Activated naive CD8-positive, alpha-beta T cell treated with anti-CD3 and anti-CD28 coated beads, Interleukin-2, amount 50 U/mL, for 24 hours (primary cell): ENCODE measurements at regions not wholly inside any gene's neighbourhood (a gene's known extent, or its start where the extent isn't known, plus 50 kb on each side); places are given as distances from the start of the nearest gene placed in this dataset.

Experiments used
- ATAC-seq: fragments of 150-1000 bp; cut with Tn5 transposase; one replicate; pipeline ENCODE4 v1.10.0; 2021
- DNase-seq: peaks from one replicate; pipeline ENCODE4 v3.0.0; 2021
- H3K27ac Mint-ChIP-seq: one replicate; pipeline ENCODE4 v1.8.0; 2021; ENCODE audit warnings: mild to moderate bottlenecking, mixed read lengths
- H3K27me3 Mint-ChIP-seq: one replicate; pipeline ENCODE4 v1.8.0; 2021; ENCODE audit warnings: mixed read lengths
- H3K36me3 Mint-ChIP-seq: one replicate; pipeline ENCODE4 v1.8.0; 2021; ENCODE audit warnings: low read depth, mixed read lengths
- H3K4me1 Mint-ChIP-seq: one replicate; pipeline ENCODE4 v1.8.0; 2021; ENCODE audit warnings: mixed read lengths
- H3K4me3 Mint-ChIP-seq: one replicate; pipeline ENCODE4 v1.8.0; 2021; ENCODE audit warnings: mild to moderate bottlenecking, moderate library complexity, mixed read lengths
- H3K9me3 Mint-ChIP-seq: one replicate; pipeline ENCODE4 v1.8.0; 2021; ENCODE audit warnings: mixed read lengths

DNA sequence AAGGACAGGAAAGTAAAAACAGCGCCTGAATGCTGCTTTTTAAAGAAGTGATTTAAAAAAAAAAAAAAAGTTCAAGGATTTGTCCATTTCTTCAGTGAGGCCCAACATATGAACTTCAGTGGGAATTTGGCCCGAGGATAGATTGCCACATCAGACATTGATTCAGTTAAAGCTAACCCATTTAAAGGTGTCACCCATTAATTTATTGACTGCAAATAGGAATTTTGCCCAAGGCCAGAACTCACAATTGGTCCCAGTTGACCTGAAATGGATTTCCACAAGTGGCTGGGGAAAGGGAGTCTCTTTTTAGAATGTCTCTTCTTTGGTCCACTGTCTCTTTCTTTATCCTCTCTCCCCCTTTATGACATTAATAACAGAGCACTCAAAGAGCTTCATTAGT, 86.5 kb upstream of the RPL34 start:
- H3K36me3 Mint-ChIP-seq: no peaks in the 10 kb centered on the region
- H3K4me1 Mint-ChIP-seq: peaks cover 59% of the 10 kb centered on the region
- no peaks in the 10 kb centered on the region for H3K9me3 Mint-ChIP-seq
- ATAC-seq (no peak), DNase-seq (no peak)
- no peaks in the 10 kb centered on the region for H3K27me3 Mint-ChIP-seq
- H3K4me3 Mint-ChIP-seq: no peak overlapping the region
- no peak overlapping the region for H3K27ac Mint-ChIP-seq

DNA sequence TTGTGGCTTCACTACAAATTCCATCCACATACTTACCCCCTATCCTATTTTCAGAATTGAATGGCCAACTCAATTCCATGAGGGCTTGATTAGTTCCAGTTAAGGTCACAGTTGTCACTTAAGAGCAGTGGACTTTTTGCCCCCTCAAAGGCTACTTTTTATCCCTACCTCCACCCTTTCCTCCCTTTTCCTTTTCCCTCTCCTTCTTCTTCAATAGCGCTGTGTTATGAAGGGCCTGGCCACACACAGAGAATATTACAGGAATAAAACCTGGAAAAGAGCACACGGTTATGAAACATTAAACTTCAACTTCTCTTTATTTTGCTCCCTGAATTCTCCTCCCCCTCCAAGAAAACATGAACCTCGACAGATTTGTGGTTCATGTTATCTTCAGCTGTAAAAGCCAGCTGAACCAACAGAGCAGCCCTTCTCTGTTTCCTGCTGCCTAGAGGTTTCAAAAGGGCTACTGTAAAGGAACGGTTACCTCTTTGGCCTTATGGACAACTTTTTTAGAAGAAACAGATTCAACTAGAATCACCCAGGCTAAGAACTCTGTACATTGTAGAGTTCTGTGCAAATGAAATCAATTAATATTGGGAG, 87.0 kb upstream of the RPL34 start:
- DNase-seq (no peak), ATAC-seq (no peak)
- Mint-ChIP-seq H3K36me3 (no peaks in the 10 kb centered on the region), H3K27ac (no peak overlapping the region), H3K4me3 (no peak overlapping the region), H3K9me3 (no peaks in the 10 kb centered on the region), H3K4me1 (peaks cover 62% of the 10 kb centered on the region), H3K27me3 (no peaks in the 10 kb centered on the region)

DNA sequence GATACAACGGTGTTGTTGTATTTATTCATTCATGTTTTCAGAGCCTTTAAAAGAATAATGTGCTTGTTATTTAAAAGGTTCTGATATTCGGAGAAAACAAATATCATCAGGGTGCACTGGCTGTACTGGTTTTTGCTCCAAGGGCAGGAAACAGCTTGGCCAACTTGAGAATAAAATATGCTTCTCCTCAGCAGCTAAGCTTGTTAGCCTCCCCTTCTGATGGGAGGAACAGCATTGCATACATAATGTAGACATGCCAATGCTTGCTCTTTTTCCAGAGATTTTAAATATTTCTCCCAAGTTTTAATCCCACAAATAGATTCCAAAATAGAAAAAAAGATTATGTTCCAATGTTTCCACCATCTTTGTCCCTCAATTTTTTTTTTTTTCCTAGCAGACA, 87.6 kb upstream of the RPL34 start:
- no peaks in the 10 kb centered on the region for H3K27me3 Mint-ChIP-seq
- no peaks in the 10 kb centered on the region for H3K9me3 Mint-ChIP-seq
- ATAC-seq (no peak), DNase-seq (no peak)
- no peak overlapping the region for H3K4me3 Mint-ChIP-seq
- no peak overlapping the region for H3K27ac Mint-ChIP-seq
- H3K4me1 Mint-ChIP-seq: peaks cover 68% of the 10 kb centered on the region
- H3K36me3 Mint-ChIP-seq: peaks cover 3% of the 10 kb centered on the region

DNA sequence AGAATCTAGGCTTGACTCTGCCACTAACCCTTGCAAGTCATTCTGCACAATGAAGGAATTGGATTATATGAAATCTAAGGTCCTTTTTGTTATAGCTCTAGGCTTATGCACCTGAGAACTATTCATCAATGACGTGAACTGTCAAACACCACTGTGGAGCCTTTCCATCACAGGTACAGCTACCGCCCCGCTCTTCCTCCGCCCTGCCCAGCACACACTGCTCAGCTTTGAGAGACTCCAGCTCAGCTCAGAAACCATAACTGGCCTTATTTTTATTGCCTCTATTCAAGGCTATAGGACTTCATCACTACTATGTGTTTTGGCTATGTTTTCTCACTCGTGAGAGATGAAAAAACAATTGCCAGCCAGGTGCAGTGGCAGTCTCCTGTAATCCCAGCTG, 88.2 kb upstream of the RPL34 start:
- peaks cover 4% of the 10 kb centered on the region for H3K9me3 Mint-ChIP-seq
- peaks cover 5% of the 10 kb centered on the region for H3K36me3 Mint-ChIP-seq
- peaks cover 74% of the 10 kb centered on the region for H3K4me1 Mint-ChIP-seq
- H3K4me3 Mint-ChIP-seq: peak overlapping the region; percentile 54
- H3K27ac Mint-ChIP-seq: peak overlapping the region; percentile 26
- no peaks in the 10 kb centered on the region for H3K27me3 Mint-ChIP-seq
- DNase-seq: no peak
- no peak for ATAC-seq

DNA sequence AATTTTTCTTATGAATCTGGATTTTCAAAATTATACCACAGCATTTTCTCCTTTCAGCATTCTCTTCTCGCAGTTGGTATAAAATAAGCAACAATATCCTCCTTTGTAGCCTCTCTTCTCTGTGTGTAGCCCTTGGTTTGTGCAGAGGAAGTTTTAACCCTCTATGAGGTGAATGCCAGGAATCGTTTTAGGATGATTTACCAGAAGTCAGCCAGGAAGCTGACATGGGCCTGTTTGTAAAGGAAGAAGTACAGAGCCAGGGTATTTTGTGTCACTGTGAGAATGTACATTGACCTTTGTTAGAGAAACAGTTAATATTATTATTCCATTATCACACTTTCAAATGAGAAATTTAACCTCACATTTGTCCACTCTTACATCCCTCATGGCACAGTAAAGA, 88.9 kb upstream of the RPL34 start:
- Mint-ChIP-seq H3K27me3 (no peaks in the 10 kb centered on the region), H3K27ac (peak overlapping the region; percentile 26), H3K4me1 (peaks cover 78% of the 10 kb centered on the region), H3K4me3 (peak overlapping the region; percentile 54), H3K9me3 (peaks cover 4% of the 10 kb centered on the region), H3K36me3 (peaks cover 5% of the 10 kb centered on the region)
- ATAC-seq: no peak
- no peak for DNase-seq

DNA sequence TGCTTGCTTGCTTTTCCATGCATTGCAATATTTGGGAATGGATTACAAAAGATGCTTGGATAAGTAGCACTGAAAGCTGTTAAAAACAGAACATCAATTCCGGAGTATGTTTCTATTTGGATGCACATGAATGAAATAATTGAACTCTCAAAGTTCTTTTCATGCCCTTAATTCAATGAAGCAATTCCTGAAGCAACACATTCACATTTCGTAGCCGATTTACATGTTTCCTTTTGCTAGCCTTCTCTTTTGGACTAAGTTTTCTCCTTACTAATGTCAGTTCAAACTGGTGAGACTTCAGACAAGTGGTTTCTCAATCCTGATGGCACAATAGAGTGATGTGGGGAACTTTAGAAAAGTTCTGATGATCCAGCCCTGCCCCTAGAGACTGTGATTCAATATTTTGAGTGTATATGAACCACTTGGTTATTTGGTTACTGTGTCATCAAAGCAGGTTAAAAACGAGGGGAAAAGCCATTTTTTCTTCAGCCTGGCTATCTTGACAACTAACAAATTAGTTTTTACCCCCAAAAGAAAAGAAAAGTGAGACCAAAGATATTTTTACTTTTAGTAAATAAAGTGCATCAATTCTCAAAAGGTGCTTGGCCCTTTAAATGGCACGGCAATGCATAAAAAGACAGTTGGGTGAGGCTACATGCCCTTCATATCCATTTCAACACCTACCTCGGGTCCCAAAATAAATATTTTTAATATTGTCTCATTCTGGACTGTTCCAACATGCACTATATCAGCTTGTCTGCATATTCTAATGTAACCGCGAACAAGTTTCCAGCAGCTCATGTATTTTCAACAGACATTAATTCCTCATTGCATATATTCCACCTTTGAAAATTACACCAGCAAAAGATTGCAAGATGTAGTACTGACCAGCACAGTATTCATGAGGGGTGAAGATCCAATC, 90.1 kb upstream of the RPL34 start:
- no peak for DNase-seq
- no peak overlapping the region for H3K4me3 Mint-ChIP-seq

DNA sequence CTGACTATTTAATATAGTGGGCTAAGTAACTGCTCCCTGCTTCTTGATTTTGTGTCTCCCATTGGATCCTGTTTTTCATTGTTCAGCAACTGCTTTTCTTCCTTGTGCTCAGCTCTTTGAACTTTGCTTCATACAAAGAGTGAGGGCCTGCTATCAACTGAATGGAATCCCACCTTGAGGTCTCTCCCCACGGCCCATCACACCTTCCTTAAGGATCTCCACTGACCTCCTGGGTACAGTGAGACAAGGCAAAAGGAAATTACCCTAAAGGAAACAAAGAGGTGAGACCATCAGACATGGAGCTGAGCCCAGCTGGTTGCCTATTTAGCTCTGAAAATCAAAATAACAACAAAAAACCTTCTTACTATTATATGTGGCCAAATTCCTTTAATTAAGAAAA, 91.3 kb upstream of the RPL34 start:
- no peak overlapping the region for H3K4me3 Mint-ChIP-seq
- H3K27ac Mint-ChIP-seq: no peak overlapping the region
- ATAC-seq (no peak), DNase-seq (no peak)
- peaks cover 4% of the 10 kb centered on the region for H3K9me3 Mint-ChIP-seq
- no peaks in the 10 kb centered on the region for H3K27me3 Mint-ChIP-seq
- peaks cover 5% of the 10 kb centered on the region for H3K36me3 Mint-ChIP-seq
- peaks cover 66% of the 10 kb centered on the region for H3K4me1 Mint-ChIP-seq

More for the DNA sequence above, 90.1 kb upstream of the RPL34 start:
- Mint-ChIP-seq H3K36me3 (peaks cover 5% of the 10 kb centered on the region), H3K9me3 (peaks cover 4% of the 10 kb centered on the region), H3K4me1 (peaks cover 70% of the 10 kb centered on the region), H3K27me3 (no peaks in the 10 kb centered on the region), H3K27ac (no peak overlapping the region)
- no peak for ATAC-seq

DNA sequence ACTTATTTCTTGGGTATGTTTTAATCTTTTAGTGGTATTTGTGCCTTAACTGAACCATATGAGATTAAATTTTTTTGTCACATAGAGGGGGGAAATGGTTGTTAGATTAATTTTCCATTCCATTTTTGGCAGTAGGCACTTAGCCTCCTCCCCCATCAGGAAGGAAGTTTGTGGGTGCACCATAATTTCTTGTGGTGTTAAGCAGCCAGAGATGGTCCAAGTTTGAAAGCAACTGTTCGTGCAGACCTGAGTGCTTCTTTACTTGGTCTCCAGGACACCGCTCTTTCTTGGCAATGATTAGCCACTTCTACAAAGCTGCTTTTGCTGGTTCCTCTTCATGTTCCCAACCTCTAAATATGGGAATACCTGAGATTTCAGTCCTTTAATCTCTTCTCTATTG, 92.7 kb upstream of the RPL34 start:
- H3K4me3 Mint-ChIP-seq: peak overlapping the region; percentile 15
- peaks cover 4% of the 10 kb centered on the region for H3K9me3 Mint-ChIP-seq
- no peaks in the 10 kb centered on the region for H3K27me3 Mint-ChIP-seq
- peaks cover 5% of the 10 kb centered on the region for H3K36me3 Mint-ChIP-seq
- H3K4me1 Mint-ChIP-seq: peaks cover 55% of the 10 kb centered on the region
- peak; percentile 18 for DNase-seq
- peak overlapping the region; percentile 59 for H3K27ac Mint-ChIP-seq
- peak; percentile 69 for ATAC-seq

DNA sequence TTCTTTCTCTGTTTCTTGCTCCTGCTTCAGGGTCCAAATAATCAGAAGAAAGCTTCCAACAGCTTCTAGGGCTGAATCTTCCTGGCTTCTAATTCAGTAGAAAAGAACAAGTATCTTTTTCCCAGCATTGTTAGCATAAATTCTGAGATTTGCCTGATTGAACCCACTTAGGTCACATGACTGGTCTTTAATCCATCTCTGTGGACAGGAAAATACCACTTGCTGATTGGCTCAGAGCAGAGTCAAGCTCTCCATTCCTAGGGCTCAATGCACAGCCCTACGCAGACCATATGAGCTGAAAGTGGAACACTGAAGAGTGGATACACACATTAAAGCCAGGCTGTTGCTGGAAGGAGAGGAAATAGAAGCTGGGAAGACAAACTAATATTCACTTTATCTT, 99.6 kb upstream of the RPL34 start:
- Mint-ChIP-seq H3K9me3 (no peaks in the 10 kb centered on the region), H3K27me3 (no peaks in the 10 kb centered on the region), H3K36me3 (no peaks in the 10 kb centered on the region), H3K4me3 (no peak overlapping the region), H3K27ac (no peak overlapping the region), H3K4me1 (peaks cover 18% of the 10 kb centered on the region)
- no peak for ATAC-seq
- no peak for DNase-seq

DNA sequence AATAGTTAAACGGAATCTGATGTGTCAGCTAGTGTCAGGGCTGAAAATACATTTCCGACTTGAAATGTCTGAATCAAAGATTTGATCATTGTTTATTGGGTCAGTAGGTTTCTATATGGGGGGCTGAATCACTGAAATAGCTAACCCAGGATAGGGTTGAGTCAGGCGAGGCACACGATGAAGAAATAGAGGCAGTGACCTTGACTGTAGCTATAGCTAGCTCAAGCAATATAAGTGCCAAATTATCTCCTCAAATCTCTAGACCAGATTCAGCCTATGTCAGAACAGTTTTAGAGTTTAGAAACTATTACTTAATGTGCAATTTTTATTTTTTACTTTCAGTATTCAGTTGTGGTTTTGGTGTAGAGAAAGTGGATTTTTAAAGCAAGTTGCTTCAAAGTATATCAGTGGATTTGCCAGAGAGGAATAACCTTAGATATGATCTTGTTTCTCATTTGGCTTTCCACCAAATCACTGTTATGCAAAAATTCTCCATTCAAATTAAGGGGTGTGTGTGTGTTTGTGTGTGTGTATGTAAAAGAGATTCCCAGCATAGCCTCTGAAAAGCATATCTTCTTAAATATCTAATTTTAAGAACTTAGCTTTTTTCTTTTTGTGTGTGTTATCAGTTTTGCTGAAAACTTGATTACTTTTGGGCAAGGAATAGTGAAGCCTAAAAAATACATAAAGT, 100.3 kb upstream of the RPL34 start:
- Mint-ChIP-seq H3K27ac (no peak overlapping the region), H3K4me1 (peaks cover 18% of the 10 kb centered on the region), H3K36me3 (no peaks in the 10 kb centered on the region), H3K27me3 (no peaks in the 10 kb centered on the region), H3K9me3 (no peaks in the 10 kb centered on the region), H3K4me3 (no peak overlapping the region)
- DNase-seq: no peak
- ATAC-seq: peak; percentile 71

DNA sequence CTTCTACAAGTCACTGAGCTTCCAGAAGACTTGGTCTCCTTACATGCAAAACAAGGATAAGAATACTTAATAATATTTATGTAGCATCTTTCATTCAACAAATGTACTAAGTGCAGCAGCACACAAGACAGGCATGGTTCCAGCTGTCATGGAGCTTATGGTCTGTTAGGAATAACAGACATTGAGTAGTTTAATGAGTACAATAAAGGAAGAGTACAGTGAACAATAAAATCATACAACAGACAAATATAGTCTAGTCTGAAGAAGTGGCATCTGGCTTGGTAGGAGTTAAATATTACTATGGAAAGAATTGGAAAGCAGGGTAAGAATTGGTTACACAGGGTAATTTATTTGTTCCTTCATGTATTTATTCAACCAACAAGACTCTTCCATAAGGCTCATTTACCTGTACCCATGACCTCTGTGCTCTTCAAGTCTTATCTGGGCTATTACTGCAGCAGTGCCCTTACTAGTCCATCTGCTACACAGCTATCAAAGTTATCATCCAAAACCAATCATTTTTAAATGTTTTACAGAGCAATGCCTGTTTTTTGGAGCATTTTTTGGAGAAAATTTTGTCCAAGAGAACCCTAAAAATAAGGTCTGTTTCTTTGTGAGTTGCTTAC, 101.1 kb upstream of the RPL34 start:
- H3K27me3 Mint-ChIP-seq: no peaks in the 10 kb centered on the region
- no peak overlapping the region for H3K4me3 Mint-ChIP-seq
- no peak for DNase-seq
- no peaks in the 10 kb centered on the region for H3K36me3 Mint-ChIP-seq
- no peaks in the 10 kb centered on the region for H3K9me3 Mint-ChIP-seq
- no peak for ATAC-seq
- H3K4me1 Mint-ChIP-seq: peaks cover 18% of the 10 kb centered on the region
- no peak overlapping the region for H3K27ac Mint-ChIP-seq

DNA sequence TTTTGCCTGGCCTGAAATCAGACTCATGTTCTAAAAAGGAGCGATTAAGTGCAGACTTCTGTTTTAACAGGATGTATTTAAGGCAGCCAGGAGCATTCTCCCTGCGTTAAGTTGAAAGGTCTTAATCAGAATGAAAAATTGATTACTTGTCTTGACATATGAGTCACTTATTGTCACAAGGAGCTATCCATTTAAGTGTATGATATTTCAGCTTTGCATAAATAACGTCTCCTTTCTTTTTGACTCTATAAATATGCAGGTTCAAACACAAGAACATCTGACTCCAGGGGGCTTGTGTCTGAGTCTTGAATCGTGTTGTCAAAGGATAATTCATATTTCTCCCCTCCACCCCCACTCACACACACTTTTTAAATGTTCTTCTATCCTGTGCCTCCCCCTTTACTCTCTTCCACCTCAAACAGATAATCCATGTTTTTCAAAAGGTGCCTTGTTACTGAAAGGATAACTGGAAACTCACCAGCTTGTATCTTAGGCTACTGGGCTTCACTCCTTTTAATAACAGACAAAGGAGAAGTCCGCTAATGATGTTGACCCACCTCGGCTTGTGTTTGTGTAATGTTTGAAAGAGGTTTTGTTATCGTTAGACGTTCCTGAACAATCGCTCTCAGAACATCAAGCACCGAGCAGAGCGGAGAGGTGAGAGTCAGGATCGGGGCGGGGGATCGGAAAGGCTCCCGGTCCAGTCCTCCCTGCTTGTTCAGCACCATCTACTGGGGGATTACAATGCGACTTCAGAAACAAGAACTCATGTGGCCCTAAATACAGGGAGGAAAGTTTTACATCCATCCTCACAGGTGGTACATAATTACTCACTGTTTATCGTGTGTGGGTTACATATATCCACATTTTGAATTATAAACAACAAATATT, 107.5 kb upstream of the RPL34 start:
- peaks cover 18% of the 10 kb centered on the region for H3K4me1 Mint-ChIP-seq
- no peaks in the 10 kb centered on the region for H3K9me3 Mint-ChIP-seq
- H3K27ac Mint-ChIP-seq: no peak overlapping the region
- ATAC-seq (peak; percentile 92), DNase-seq (peak; percentile 33)
- H3K36me3 Mint-ChIP-seq: no peaks in the 10 kb centered on the region
- H3K4me3 Mint-ChIP-seq: peak overlapping the region; percentile 58
- no peaks in the 10 kb centered on the region for H3K27me3 Mint-ChIP-seq

DNA sequence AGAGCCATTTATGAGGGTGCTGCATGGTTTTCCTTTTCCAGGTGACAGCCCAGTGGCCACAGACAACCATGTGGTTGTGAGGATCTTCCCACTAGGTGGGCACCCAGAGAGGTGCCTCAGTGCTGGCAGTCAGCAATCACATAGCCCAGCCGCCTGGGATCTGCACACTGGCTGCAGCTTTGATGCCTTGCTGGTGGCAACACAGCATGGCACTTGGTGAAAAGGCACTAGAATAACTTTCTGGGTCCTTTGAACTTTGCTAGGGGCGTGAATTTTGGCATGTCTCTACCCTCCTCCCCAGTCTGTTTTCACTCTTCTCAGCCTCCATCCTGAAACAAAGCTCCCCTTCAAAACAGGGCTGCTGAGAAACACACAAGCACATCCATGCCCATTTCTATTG, 108.8 kb upstream of the RPL34 start:
- DNase-seq (no peak), ATAC-seq (no peak)
- no peak overlapping the region for H3K27ac Mint-ChIP-seq
- H3K9me3 Mint-ChIP-seq: no peaks in the 10 kb centered on the region
- peaks cover 18% of the 10 kb centered on the region for H3K4me1 Mint-ChIP-seq
- H3K27me3 Mint-ChIP-seq: no peaks in the 10 kb centered on the region
- H3K36me3 Mint-ChIP-seq: no peaks in the 10 kb centered on the region
- no peak overlapping the region for H3K4me3 Mint-ChIP-seq

DNA sequence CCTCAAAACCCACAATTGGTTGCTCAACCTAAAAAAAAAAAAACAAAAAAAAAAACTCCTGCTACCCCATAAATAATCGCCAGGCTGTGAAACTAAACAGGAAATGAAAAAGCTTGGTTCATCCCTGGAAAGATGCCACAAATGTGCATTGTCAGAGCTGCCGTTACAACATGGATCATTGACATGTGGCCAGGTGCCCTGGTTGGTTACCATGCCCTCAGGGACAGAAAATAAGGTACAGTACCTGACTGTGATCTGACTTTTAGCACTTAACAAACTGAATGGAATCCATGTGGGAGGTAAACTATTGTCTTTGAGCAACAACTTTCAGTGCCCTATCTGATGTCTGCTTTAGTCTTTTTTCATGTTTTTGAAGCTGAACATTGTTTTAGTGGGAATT, 118.0 kb upstream of the RPL34 start:
- Mint-ChIP-seq H3K27me3 (no peaks in the 10 kb centered on the region), H3K4me3 (no peak overlapping the region), H3K4me1 (no peaks in the 10 kb centered on the region), H3K27ac (no peak overlapping the region), H3K9me3 (peaks cover 4% of the 10 kb centered on the region), H3K36me3 (no peaks in the 10 kb centered on the region)
- DNase-seq (no peak), ATAC-seq (no peak)
